Nephron (organoid): ENCODE measurements at regions not wholly inside any gene's neighbourhood (a gene's known extent, or its start where the extent isn't known, plus 50 kb on each side); places are given as distances from the start of the nearest gene placed in this dataset.

Source experiments
- H3K27ac Mint-ChIP-seq, 3 experiments: 2 replicates each; pipeline ENCODE4 v1.8.0; 2020; ENCODE audit warnings: mixed read lengths in 3 of 3, mild to moderate bottlenecking in 2 of 3, moderate library complexity in 1 of 3
- H3K27me3 Mint-ChIP-seq: 2 replicates; pipeline ENCODE4 v1.8.0; 2021; ENCODE audit warnings: low read depth, mild to moderate bottlenecking, moderate library complexity, mixed read lengths
- H3K36me3 Mint-ChIP-seq: 2 replicates; pipeline ENCODE4 v1.8.0; 2020; ENCODE audit warnings: low read depth, mixed read lengths
- H3K4me1 Mint-ChIP-seq: 2 replicates; pipeline ENCODE4 v1.8.0; 2020; ENCODE audit warnings: mixed read lengths
- H3K4me3 Mint-ChIP-seq, 3 experiments: 2 replicates each; pipeline ENCODE4 v1.8.0; 2020; ENCODE audit warnings: mild to moderate bottlenecking in 3 of 3, mixed read lengths in 3 of 3, moderate library complexity in 2 of 3
- H3K9me3 Mint-ChIP-seq: 2 replicates; pipeline ENCODE4 v1.8.0; 2020; ENCODE audit warnings: mixed read lengths
- CTCF ChIP-seq, 3 experiments: fragments of 200-600 bp; sonication (generic); IDR thresholded peaks; one replicate each; pipeline ENCODE4 v1.5.0; 2021; ENCODE audit warnings: antibody characterized with exemption in 3 of 3; ENCODE audit not compliant: unreplicated experiment in 3 of 3

- Mint-ChIP-seq H3K27me3 (no peaks in the 10 kb centered on the region), H3K4me3 (peak overlapping the region in 1 of 3 experiments; percentile 27), H3K9me3 (no peaks in the 10 kb centered on the region), H3K4me1 (peaks cover 13% of the 10 kb centered on the region), H3K36me3 (no peaks in the 10 kb centered on the region), H3K27ac (peak overlapping the region in 1 of 3 experiments; percentile 60)
- TF ChIP-seq CTCF (IDR thresholded peaks at IDR 0.05; ENCODE audit: unreplicated experiment in 3 of 3) = no peak
Measured at GRCh38 chr9:119802621-119803020, 433.4 kb upstream of the BRINP1 start.

GRCh38 chr9:119802133-119802532, 432.9 kb upstream of the BRINP1 start:
- no peaks in the 10 kb centered on the region for H3K9me3 Mint-ChIP-seq
- no peak overlapping the region for H3K4me3 Mint-ChIP-seq
- TF ChIP-seq CTCF (IDR thresholded peaks at IDR 0.05; ENCODE audit: unreplicated experiment in 3 of 3) = no peak
- peak overlapping the region in 1 of 3 experiments; percentile 60 for H3K27ac Mint-ChIP-seq
- H3K4me1 Mint-ChIP-seq = peaks cover 13% of the 10 kb centered on the region
- no peaks in the 10 kb centered on the region for H3K27me3 Mint-ChIP-seq
- no peaks in the 10 kb centered on the region for H3K36me3 Mint-ChIP-seq

- no peaks in the 10 kb centered on the region for H3K36me3 Mint-ChIP-seq
- H3K9me3 Mint-ChIP-seq = no peaks in the 10 kb centered on the region
- H3K4me1 Mint-ChIP-seq = peaks cover 13% of the 10 kb centered on the region
- no peak for TF ChIP-seq CTCF (IDR thresholded peaks at IDR 0.05; ENCODE audit: unreplicated experiment in 3 of 3)
- no peak overlapping the region for H3K4me3 Mint-ChIP-seq
- no peak overlapping the region for H3K27ac Mint-ChIP-seq
- no peaks in the 10 kb centered on the region for H3K27me3 Mint-ChIP-seq
Measured at GRCh38 chr9:119801311-119801710, 432.1 kb upstream of the BRINP1 start.

- H3K27ac Mint-ChIP-seq = no peak overlapping the region
- no peak for TF ChIP-seq CTCF (IDR thresholded peaks at IDR 0.05; ENCODE audit: unreplicated experiment in 3 of 3)
- no peaks in the 10 kb centered on the region for H3K9me3 Mint-ChIP-seq
- H3K4me3 Mint-ChIP-seq = no peak overlapping the region
- H3K4me1 Mint-ChIP-seq = no peaks in the 10 kb centered on the region
- peaks cover 3% of the 10 kb centered on the region for H3K27me3 Mint-ChIP-seq
- no peaks in the 10 kb centered on the region for H3K36me3 Mint-ChIP-seq
Measured at GRCh38 chr9:119795395-119795794, 426.2 kb upstream of the BRINP1 start.

- H3K4me3 Mint-ChIP-seq = no peak overlapping the region
- peaks cover 3% of the 10 kb centered on the region for H3K27me3 Mint-ChIP-seq
- TF ChIP-seq CTCF (IDR thresholded peaks at IDR 0.05; ENCODE audit: unreplicated experiment in 3 of 3) = no peak
- H3K4me1 Mint-ChIP-seq = no peaks in the 10 kb centered on the region
- no peaks in the 10 kb centered on the region for H3K9me3 Mint-ChIP-seq
- no peak overlapping the region for H3K27ac Mint-ChIP-seq
- H3K36me3 Mint-ChIP-seq = no peaks in the 10 kb centered on the region
Measured at GRCh38 chr9:119794836-119795235, 425.6 kb upstream of the BRINP1 start.

GRCh38 chr9:119793218-119793617, 424.0 kb upstream of the BRINP1 start:
- TF ChIP-seq CTCF (IDR thresholded peaks at IDR 0.05; ENCODE audit: unreplicated experiment in 3 of 3) = no peak

More at GRCh38 chr9:119793218-119793617, 424.0 kb upstream of the BRINP1 start:
- Mint-ChIP-seq H3K9me3 (no peaks in the 10 kb centered on the region), H3K27me3 (peaks cover 3% of the 10 kb centered on the region), H3K27ac (no peak overlapping the region), H3K4me3 (no peak overlapping the region), H3K4me1 (peaks cover 4% of the 10 kb centered on the region), H3K36me3 (no peaks in the 10 kb centered on the region)
